Right ventricle myocardium superior (tissue), 1 donor: ENCODE measurements at regions not wholly inside any gene's neighbourhood (a gene's known extent, or its start where the extent isn't known, plus 50 kb on each side); places are given as distances from the start of the nearest gene placed in this dataset.
A peak's percentile ranks its signal among the peaks of the same experiment; 100 is the strongest.
"Not testable (repeated sequence)": the region's sequence is repeated elsewhere in the genome, so short reads cannot be mapped to it uniquely, and the experiment has no call there.

Experiments
- ATAC-seq: fragments of 200-7000 bp; cut with Tn5 transposase; one replicate; pipeline ENCODE4 v1.9.1; 2020; ENCODE audit warnings: mild to moderate bottlenecking; ENCODE audit not compliant: poor library complexity
- DNase-seq: peaks from one replicate; pipeline ENCODE4 v3.0.0-alpha.2; 2020
- intact Hi-C: fragments of 100-400 bp; cut with DNase I; formaldehyde crosslinking; loops from one replicate; pipeline ENCODE4 v1.11.2; 2022
- donor health status: DM: no; HTN: yes; CAD: no; lungs with severe emphysema.

- ATAC-seq, DNase-seq, intact Hi-C loops: not testable (repeated sequence)
These were observed 124.3 kb downstream of the TP53TG3F start for GRCh38 chr16:33583702-33584101.

GRCh38 chr16:33588589-33588988 lies 129.2 kb downstream of the TP53TG3F start:
- ATAC-seq, result peak; percentile 92
- DNase-seq, intact Hi-C loops: not testable (repeated sequence)

GRCh38 chr16:33593344-33593743 lies 133.9 kb downstream of the TP53TG3F start:
- ATAC-seq, intact Hi-C loops: not testable (repeated sequence)

GRCh38 chr16:33595074-33595473 lies 135.7 kb downstream of the TP53TG3F start:
- DNase-seq, intact Hi-C loops, ATAC-seq: not testable (repeated sequence)

More at GRCh38 chr16:33593344-33593743, 133.9 kb downstream of the TP53TG3F start:
- DNase-seq, result not testable (repeated sequence)

GRCh38 chr16:33601029-33601428 lies 141.6 kb downstream of the TP53TG3F start:
- ATAC-seq, DNase-seq, intact Hi-C loops: not testable (repeated sequence)

GRCh38 chr16:33623535-33624077 lies 164.2 kb downstream of the TP53TG3F start:
- DNase-seq, intact Hi-C loops: not testable (repeated sequence)
- ATAC-seq, result peak; percentile 53

- ATAC-seq, intact Hi-C loops, DNase-seq: not testable (repeated sequence)
These were observed 169.5 kb downstream of the TP53TG3F start for GRCh38 chr16:33628895-33629294.

- intact Hi-C loops, DNase-seq, ATAC-seq: not testable (repeated sequence)
These were observed 172.3 kb downstream of the TP53TG3F start for GRCh38 chr16:33631713-33632112.

GRCh38 chr16:33634057-33634456 lies 174.6 kb downstream of the TP53TG3F start:
- DNase-seq, intact Hi-C loops, ATAC-seq: not testable (repeated sequence)

- ATAC-seq, DNase-seq, intact Hi-C loops: not testable (repeated sequence)
These were observed 177.3 kb downstream of the TP53TG3F start for GRCh38 chr16:33636760-33637159.

GRCh38 chr16:33643270-33643669 lies 183.9 kb downstream of the TP53TG3F start:
- intact Hi-C loops, ATAC-seq, DNase-seq: not testable (repeated sequence)

- intact Hi-C loops, ATAC-seq: not testable (repeated sequence)
These were observed 184.4 kb downstream of the TP53TG3F start for GRCh38 chr16:33643698-33644381.

GRCh38 chr16:33646386-33646785 lies 187.0 kb downstream of the TP53TG3F start:
- ATAC-seq, result peak; percentile 63
- not testable (repeated sequence) for DNase-seq

More at GRCh38 chr16:33643698-33644381, 184.4 kb downstream of the TP53TG3F start:
- DNase-seq, result not testable (repeated sequence)

GRCh38 chr16:33655756-33656155 lies 196.3 kb downstream of the TP53TG3F start:
- ATAC-seq, result peak; percentile 36
- DNase-seq, intact Hi-C loops: not testable (repeated sequence)

More at GRCh38 chr16:33646386-33646785, 187.0 kb downstream of the TP53TG3F start:
- intact Hi-C loops, result not testable (repeated sequence)

GRCh38 chr16:33656394-33656793 lies 197.0 kb downstream of the TP53TG3F start:
- peak; percentile 91 for ATAC-seq
- DNase-seq, intact Hi-C loops: not testable (repeated sequence)

GRCh38 chr16:33657717-33658116 lies 198.3 kb downstream of the TP53TG3F start:
- DNase-seq, ATAC-seq, intact Hi-C loops: not testable (repeated sequence)

- DNase-seq, intact Hi-C loops, ATAC-seq: not testable (repeated sequence)
These were observed 221.4 kb downstream of the TP53TG3F start for GRCh38 chr16:33680791-33681190.

- intact Hi-C loops, ATAC-seq: not testable (repeated sequence)
These were observed 240.9 kb downstream of the TP53TG3F start for GRCh38 chr16:33700320-33700719.

GRCh38 chr16:33706845-33707590 lies 247.6 kb downstream of the TP53TG3F start:
- intact Hi-C loops, DNase-seq, ATAC-seq: not testable (repeated sequence)

More at GRCh38 chr16:33700320-33700719, 240.9 kb downstream of the TP53TG3F start:
- not testable (repeated sequence) for DNase-seq
